Globus pallidus (tissue), 1 donor: ENCODE measurements at regions not wholly inside any gene's neighbourhood (a gene's known extent, or its start where the extent isn't known, plus 50 kb on each side); places are given as distances from the start of the nearest gene placed in this dataset.

Experiments
- DNase-seq: peaks from one replicate; pipeline ENCODE4 v3.0.0-alpha.2; 2015; ENCODE audit warnings: low spot score

- DNase-seq: peak; percentile 21
Observed at GRCh38 chr1:76764638-76765454, 102.4 kb upstream of the ST6GALNAC5 start.

- DNase-seq: no peak
Observed at GRCh38 chr1:76766381-76766780, 100.9 kb upstream of the ST6GALNAC5 start.

GRCh38 chr1:76769911-76770310 is 97.4 kb upstream of the ST6GALNAC5 start:
- no peak for DNase-seq

- no peak for DNase-seq
Observed at GRCh38 chr1:76770979-76771378, 96.3 kb upstream of the ST6GALNAC5 start.

- DNase-seq: no peak
Observed at GRCh38 chr1:76781447-76781846, 85.8 kb upstream of the ST6GALNAC5 start.

- no peak for DNase-seq
Observed at GRCh38 chr1:76782809-76783208, 84.5 kb upstream of the ST6GALNAC5 start.

- DNase-seq: no peak
Observed at GRCh38 chr1:76784502-76784901, 82.8 kb upstream of the ST6GALNAC5 start.

- DNase-seq: no peak
Observed at GRCh38 chr1:76786222-76786621, 81.1 kb upstream of the ST6GALNAC5 start.

GRCh38 chr1:76793594-76793993 is 73.7 kb upstream of the ST6GALNAC5 start:
- DNase-seq: no peak

- DNase-seq: no peak
Observed at GRCh38 chr1:76799700-76800099, 67.6 kb upstream of the ST6GALNAC5 start.

- no peak for DNase-seq
Observed at GRCh38 chr1:76802094-76802493, 65.2 kb upstream of the ST6GALNAC5 start.

- DNase-seq: no peak
Observed at GRCh38 chr1:76807543-76808260, 59.6 kb upstream of the ST6GALNAC5 start.
